ENCODE measurements at regions not wholly inside any gene's neighbourhood (a gene's known extent, or its start where the extent isn't known, plus 50 kb on each side); places are given as distances from the start of the nearest gene placed in this dataset.

DNA sequence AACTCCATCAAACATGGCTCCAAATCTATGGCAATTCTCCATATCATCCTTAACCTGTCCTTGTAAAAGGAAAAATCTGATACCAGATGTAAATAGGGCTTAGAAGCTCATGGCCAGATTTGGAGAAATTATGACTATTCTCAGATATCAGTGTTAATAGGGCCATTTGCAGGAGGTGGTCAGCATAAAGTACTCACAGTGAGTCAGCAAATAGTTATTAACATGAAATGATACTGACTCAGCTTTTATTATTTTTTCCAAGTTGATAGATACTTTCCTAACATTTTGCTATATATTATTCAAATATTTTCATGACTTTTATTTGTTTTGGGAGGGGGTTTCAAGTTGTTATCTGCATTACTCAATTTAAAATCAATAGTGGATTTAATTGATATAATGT, 255.8 kb downstream of the MFSD1 start:
- TF ChIP-seq, protein P1, sequence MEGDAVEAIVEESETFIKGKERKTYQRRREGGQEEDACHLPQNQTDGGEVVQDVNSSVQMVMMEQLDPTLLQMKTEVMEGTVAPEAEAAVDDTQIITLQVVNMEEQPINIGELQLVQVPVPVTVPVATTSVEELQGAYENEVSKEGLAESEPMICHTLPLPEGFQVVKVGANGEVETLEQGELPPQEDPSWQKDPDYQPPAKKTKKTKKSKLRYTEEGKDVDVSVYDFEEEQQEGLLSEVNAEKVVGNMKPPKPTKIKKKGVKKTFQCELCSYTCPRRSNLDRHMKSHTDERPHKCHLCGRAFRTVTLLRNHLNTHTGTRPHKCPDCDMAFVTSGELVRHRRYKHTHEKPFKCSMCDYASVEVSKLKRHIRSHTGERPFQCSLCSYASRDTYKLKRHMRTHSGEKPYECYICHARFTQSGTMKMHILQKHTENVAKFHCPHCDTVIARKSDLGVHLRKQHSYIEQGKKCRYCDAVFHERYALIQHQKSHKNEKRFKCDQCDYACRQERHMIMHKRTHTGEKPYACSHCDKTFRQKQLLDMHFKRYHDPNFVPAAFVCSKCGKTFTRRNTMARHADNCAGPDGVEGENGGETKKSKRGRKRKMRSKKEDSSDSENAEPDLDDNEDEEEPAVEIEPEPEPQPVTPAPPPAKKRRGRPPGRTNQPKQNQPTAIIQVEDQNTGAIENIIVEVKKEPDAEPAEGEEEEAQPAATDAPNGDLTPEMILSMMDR (IDR thresholded peaks at IDR 0.05), result no peak
- TF ChIP-seq EZH2 (IDR thresholded peaks at IDR 0.05), result no peak
